ENCODE measurements at regions not wholly inside any gene's neighbourhood (a gene's known extent, or its start where the extent isn't known, plus 50 kb on each side); places are given as distances from the start of the nearest gene placed in this dataset.

GRCh38 chr10:31151301-31151700 lies 119.6 kb upstream of the ZNF438 start:
- Histone ChIP-seq H3K36me3 (no peaks in the 10 kb centered on the region), H3K4me1 (peaks cover 0 to 9% of the 10 kb centered on the region in 2 donors), H3K27me3 (no peaks in the 10 kb centered on the region), H3K27ac (peak overlapping the region in 1 of 2 donors; percentile 6), H3K9me3 (no peaks in the 10 kb centered on the region), H3K4me3 (no peak overlapping the region)
- no peak for DNase-seq (ENCODE audit: low spot score in 2 of 2)
- TF ChIP-seq CTCF (IDR thresholded peaks at IDR 0.05): no peak
- intact Hi-C loops (cut with DNase I): no loop called here

DNA sequence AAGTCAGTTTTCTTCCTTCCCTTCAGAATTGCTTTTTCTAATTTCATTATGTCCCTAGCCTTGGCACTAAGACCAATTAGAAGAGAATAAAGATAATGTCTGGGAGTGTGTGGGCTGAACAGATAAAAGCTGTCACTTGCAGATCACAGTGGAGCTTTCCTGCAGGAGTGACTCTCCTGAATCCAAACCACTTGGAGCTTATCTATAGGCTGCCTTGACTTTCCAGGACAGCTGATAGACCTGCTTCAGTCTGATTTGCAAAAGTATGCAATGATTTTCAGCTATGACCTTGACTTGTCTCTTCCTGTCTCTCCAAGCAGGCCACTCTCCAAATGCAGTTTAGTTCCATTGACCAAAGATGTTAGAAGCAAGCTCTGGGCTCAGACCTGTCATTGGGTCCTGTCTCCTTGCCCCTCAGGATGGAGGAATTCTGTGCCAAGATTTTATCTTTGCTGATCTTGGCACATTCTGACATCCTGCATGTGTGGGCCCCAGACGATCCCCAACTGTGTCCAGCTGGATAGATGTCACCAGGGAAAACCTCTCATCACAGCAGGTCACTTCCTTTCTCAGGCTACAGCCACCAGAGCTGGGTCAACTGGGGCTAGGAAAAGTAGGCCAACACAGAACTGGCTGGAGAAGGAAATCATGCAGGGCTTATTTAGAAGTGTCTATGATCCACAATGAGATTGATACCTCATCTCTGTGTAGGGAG lies 120.9 kb upstream of the ZNF438 start:
- Histone ChIP-seq H3K4me3 (no peak overlapping the region), H3K9me3 (no peaks in the 10 kb centered on the region), H3K36me3 (no peaks in the 10 kb centered on the region), H3K4me1 (peaks cover 0 to 13% of the 10 kb centered on the region in 2 donors), H3K27ac (peak overlapping the region; percentile 19 to 33), H3K27me3 (no peaks in the 10 kb centered on the region)
- no peak for DNase-seq (ENCODE audit: low spot score in 2 of 2)
- intact Hi-C loops (cut with DNase I): no loop called here
- TF ChIP-seq CTCF (IDR thresholded peaks at IDR 0.05): no peak

GRCh38 chr10:31153161-31153560 lies 121.5 kb upstream of the ZNF438 start:
- no peak overlapping the region for H3K4me3 ChIP-seq
- H3K27me3 ChIP-seq: no peaks in the 10 kb centered on the region
- H3K27ac ChIP-seq: peak overlapping the region in 1 of 2 donors; percentile 19
- TF ChIP-seq CTCF (IDR thresholded peaks at IDR 0.05): no peak
- peaks cover 0 to 16% of the 10 kb centered on the region in 2 donors for H3K4me1 ChIP-seq
- intact Hi-C loops (cut with DNase I): no loop called here
- H3K9me3 ChIP-seq: no peaks in the 10 kb centered on the region
- H3K36me3 ChIP-seq: no peaks in the 10 kb centered on the region
- no peak for DNase-seq (ENCODE audit: low spot score in 2 of 2)

DNA sequence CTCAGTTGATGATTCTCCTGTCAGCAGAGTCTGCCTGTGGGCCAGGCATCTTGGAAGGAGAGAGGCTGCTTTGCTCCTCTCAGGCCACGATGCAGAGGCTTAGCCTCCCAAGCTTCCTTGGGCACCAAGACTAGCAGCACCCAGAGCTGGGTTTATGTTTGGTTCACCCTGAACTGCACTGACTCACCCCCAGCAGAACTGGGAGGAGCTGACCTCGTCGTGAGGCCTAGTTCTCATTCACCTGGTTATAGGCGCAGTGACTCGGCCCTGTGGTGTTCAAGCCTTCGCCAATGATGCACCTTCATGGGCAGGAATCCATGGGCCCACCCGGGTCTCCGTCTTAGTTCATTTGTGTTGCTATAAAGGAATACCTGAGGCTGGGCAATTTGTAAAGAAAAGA lies 122.0 kb upstream of the ZNF438 start:
- Histone ChIP-seq H3K36me3 (no peaks in the 10 kb centered on the region), H3K27ac (no peak overlapping the region), H3K4me1 (peaks cover 0 to 16% of the 10 kb centered on the region in 2 donors), H3K4me3 (no peak overlapping the region), H3K27me3 (no peaks in the 10 kb centered on the region), H3K9me3 (no peaks in the 10 kb centered on the region)
- DNase-seq (ENCODE audit: low spot score in 2 of 2): no peak
- no peak for TF ChIP-seq CTCF (IDR thresholded peaks at IDR 0.05)
- intact Hi-C loops (cut with DNase I): no loop called here

GRCh38 chr10:31154996-31155395 lies 123.3 kb upstream of the ZNF438 start:
- Histone ChIP-seq H3K4me3 (no peak overlapping the region), H3K27me3 (no peaks in the 10 kb centered on the region), H3K27ac (no peak overlapping the region), H3K36me3 (no peaks in the 10 kb centered on the region), H3K9me3 (no peaks in the 10 kb centered on the region), H3K4me1 (peaks cover 0 to 16% of the 10 kb centered on the region in 2 donors)
- no peak for TF ChIP-seq CTCF (IDR thresholded peaks at IDR 0.05)
- DNase-seq (ENCODE audit: low spot score in 2 of 2): no peak
- intact Hi-C loops (cut with DNase I): no loop called here

All from ascending aorta (tissue), 2 donors.